Naive thymus-derived CD4-positive, alpha-beta T cell (primary cell): ENCODE measurements at regions not wholly inside any gene's neighbourhood (a gene's known extent, or its start where the extent isn't known, plus 50 kb on each side); places are given as distances from the start of the nearest gene placed in this dataset.

Source experiments
- ATAC-seq: fragments of 150-1000 bp; cut with Tn5 transposase; 2 replicates; pipeline ENCODE4 v1.10.0; 2021; ENCODE audit warnings: mild to moderate bottlenecking, moderate library complexity
- CTCF ChIA-PET: fragments of 350-600 bp; sonication (Branson Sonifier 250); formaldehyde crosslinking; loops from one replicate; lab custom pipeline; 2021; ENCODE audit warnings: antibody characterized with exemption; lab: Charles Lee
- POLR2A ChIA-PET: fragments of 350-600 bp; sonication (Branson Sonifier 250); formaldehyde crosslinking; loops from one replicate; lab custom pipeline; 2021; ENCODE audit warnings: antibody characterized with exemption, inconsistent platforms; lab: Charles Lee
- DNase-seq, 9 donors: peaks; one replicate each; pipeline versions ENCODE4 v3.0.0 to v3.0.0-alpha.2; 2020 to 2022; ENCODE audit warnings: mixed read lengths in 1 of 9
- H3K27ac ChIP-seq: one replicate; pipeline ENCODE4 v1.7.0; 2013; ENCODE audit warnings: mild to moderate bottlenecking, low read depth, low read length, moderate library complexity
- H3K27me3 ChIP-seq, 2 donors: one replicate each; pipeline ENCODE4 v1.7.0; 2013; ENCODE audit warnings: low read length in 2 of 2, mild to moderate bottlenecking in 2 of 2, moderate library complexity in 2 of 2; ENCODE audit not compliant: control insufficient read depth in 2 of 2, insufficient read depth in 2 of 2
- H3K36me3 ChIP-seq, 3 experiments: 1 replicate in 2 of 3; 2 replicates in 1 of 3; pipeline ENCODE4 v1.7.0; 2013; ENCODE audit warnings: low read length in 3 of 3, mild to moderate bottlenecking in 3 of 3, moderate library complexity in 1 of 3; ENCODE audit not compliant: insufficient read depth in 3 of 3, control insufficient read depth in 2 of 3
- H3K4me1 ChIP-seq, 2 donors: one replicate each; pipeline ENCODE4 v1.7.0; 2013; ENCODE audit warnings: low read length in 2 of 2, mild to moderate bottlenecking in 2 of 2, moderate library complexity in 1 of 2; ENCODE audit not compliant: control insufficient read depth in 2 of 2, insufficient read depth in 2 of 2
- H3K4me3 ChIP-seq: 2 replicates; pipeline ENCODE4 v1.7.0; 2013; ENCODE audit warnings: mild to moderate bottlenecking, low read length
- H3K9me3 ChIP-seq, 3 experiments: 1 replicate in 2 of 3; 2 replicates in 1 of 3; pipeline ENCODE4 v1.7.0; 2013; ENCODE audit warnings: low read length in 3 of 3; ENCODE audit not compliant: control insufficient read depth in 2 of 3
- H3K27ac Mint-ChIP-seq, 9 donors: one replicate each; pipeline ENCODE4 v1.8.0; 2020 to 2022; ENCODE audit warnings: mixed read lengths in 9 of 9, mild to moderate bottlenecking in 8 of 9, moderate library complexity in 5 of 9, inconsistent platforms in 2 of 9
- H3K27me3 Mint-ChIP-seq, 5 donors: one replicate each; pipeline ENCODE4 v1.8.0; 2021 to 2022; ENCODE audit warnings: mixed read lengths in 5 of 5, mild to moderate bottlenecking in 1 of 5
- H3K36me3 Mint-ChIP-seq, 5 donors: one replicate each; pipeline ENCODE4 v1.8.0; 2020 to 2022; ENCODE audit warnings: mixed read lengths in 5 of 5, mild to moderate bottlenecking in 3 of 5, inconsistent platforms in 1 of 5
- H3K4me1 Mint-ChIP-seq, 7 donors: one replicate each; pipeline ENCODE4 v1.8.0; 2020 to 2022; ENCODE audit warnings: mixed read lengths in 7 of 7, mild to moderate bottlenecking in 3 of 7, inconsistent platforms in 1 of 7
- H3K4me3 Mint-ChIP-seq, 10 donors: one replicate each; pipeline ENCODE4 v1.8.0; 2020 to 2022; ENCODE audit warnings: mild to moderate bottlenecking in 10 of 10, mixed read lengths in 10 of 10, moderate library complexity in 6 of 10, inconsistent platforms in 2 of 10
- H3K9me3 Mint-ChIP-seq, 11 donors: one replicate each; pipeline ENCODE4 v1.8.0; 2020 to 2022; ENCODE audit warnings: mixed read lengths in 11 of 11, mild to moderate bottlenecking in 4 of 11, inconsistent platforms in 1 of 11, moderate library complexity in 1 of 11
- intact Hi-C, 2 donors: fragments of 100-400 bp; cut with micrococcal nuclease; formaldehyde crosslinking; loops; one replicate each; pipeline ENCODE4 v1.15.1; 2023

GRCh38 chr4:60259781-60260180 lies 940.3 kb upstream of the ADGRL3 start:
- Mint-ChIP-seq H3K27me3 (no peaks in the 10 kb centered on the region), H3K27ac (no peak overlapping the region), H3K36me3 (no peaks in the 10 kb centered on the region), H3K4me3 (no peak overlapping the region), H3K9me3 (peaks cover 0 to 13% (median 4%) of the 10 kb centered on the region in 11 donors), H3K4me1 (no peaks in the 10 kb centered on the region)
- H3K9me3 ChIP-seq = no peaks in the 10 kb centered on the region
- no peak overlapping the region for H3K4me3 ChIP-seq
- no peaks in the 10 kb centered on the region for H3K27me3 ChIP-seq
- CTCF ChIA-PET = no interaction called here
- intact Hi-C loops = no loop called here
- DNase-seq (no peak), ATAC-seq (no peak)
- H3K27ac ChIP-seq = no peak overlapping the region
- POLR2A ChIA-PET = no interaction called here
- H3K4me1 ChIP-seq = no peaks in the 10 kb centered on the region
- H3K36me3 ChIP-seq = no peaks in the 10 kb centered on the region

DNA sequence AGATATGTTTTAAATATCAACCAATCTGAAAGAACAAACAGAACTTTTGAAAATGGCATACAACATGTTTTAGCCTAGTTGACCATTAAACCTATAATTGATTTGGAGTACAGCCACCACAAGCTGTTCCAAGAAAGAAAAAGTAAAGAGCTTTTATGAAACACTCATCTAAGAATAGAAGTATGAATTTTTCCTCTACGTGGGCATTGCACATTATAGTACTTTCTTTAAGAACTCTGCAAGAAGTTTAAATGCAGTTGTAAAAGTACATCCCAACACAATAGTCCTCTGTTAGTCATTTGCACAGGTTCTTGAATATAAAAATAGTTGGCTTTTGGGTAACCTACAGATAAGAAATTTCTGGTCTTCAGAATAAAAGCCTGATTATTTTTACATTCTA lies 933.6 kb upstream of the ADGRL3 start:
- no peaks in the 10 kb centered on the region for H3K36me3 ChIP-seq
- intact Hi-C loops = no loop called here
- no peak overlapping the region for H3K27ac Mint-ChIP-seq
- H3K4me1 ChIP-seq = no peaks in the 10 kb centered on the region
- peaks cover under 1 to 14% (median 5%) of the 10 kb centered on the region in 11 donors for H3K9me3 Mint-ChIP-seq
- ChIA-PET CTCF (no interaction called here), POLR2A (no interaction called here)
- H3K4me3 Mint-ChIP-seq = no peak overlapping the region
- DNase-seq (no peak), ATAC-seq (no peak)
- no peaks in the 10 kb centered on the region for H3K4me1 Mint-ChIP-seq
- H3K27me3 Mint-ChIP-seq = no peaks in the 10 kb centered on the region
- H3K4me3 ChIP-seq = no peak overlapping the region
- no peaks in the 10 kb centered on the region for H3K36me3 Mint-ChIP-seq
- H3K27me3 ChIP-seq = no peaks in the 10 kb centered on the region
- no peak overlapping the region for H3K27ac ChIP-seq
- H3K9me3 ChIP-seq = no peaks in the 10 kb centered on the region

GRCh38 chr4:60296386-60296785 lies 903.7 kb upstream of the ADGRL3 start:
- Histone ChIP-seq H3K36me3 (no peaks in the 10 kb centered on the region), H3K27ac (no peak overlapping the region), H3K9me3 (no peaks in the 10 kb centered on the region), H3K4me1 (no peaks in the 10 kb centered on the region), H3K4me3 (no peak overlapping the region), H3K27me3 (no peaks in the 10 kb centered on the region)
- Mint-ChIP-seq H3K4me3 (no peak overlapping the region), H3K27ac (no peak overlapping the region), H3K27me3 (no peaks in the 10 kb centered on the region), H3K36me3 (no peaks in the 10 kb centered on the region), H3K4me1 (no peaks in the 10 kb centered on the region), H3K9me3 (peaks cover 4 to 32% (median 11%) of the 10 kb centered on the region in 11 donors)
- ChIA-PET POLR2A (no interaction called here), CTCF (no interaction called here)
- DNase-seq (no peak), ATAC-seq (no peak)
- intact Hi-C loops = no loop called here

DNA sequence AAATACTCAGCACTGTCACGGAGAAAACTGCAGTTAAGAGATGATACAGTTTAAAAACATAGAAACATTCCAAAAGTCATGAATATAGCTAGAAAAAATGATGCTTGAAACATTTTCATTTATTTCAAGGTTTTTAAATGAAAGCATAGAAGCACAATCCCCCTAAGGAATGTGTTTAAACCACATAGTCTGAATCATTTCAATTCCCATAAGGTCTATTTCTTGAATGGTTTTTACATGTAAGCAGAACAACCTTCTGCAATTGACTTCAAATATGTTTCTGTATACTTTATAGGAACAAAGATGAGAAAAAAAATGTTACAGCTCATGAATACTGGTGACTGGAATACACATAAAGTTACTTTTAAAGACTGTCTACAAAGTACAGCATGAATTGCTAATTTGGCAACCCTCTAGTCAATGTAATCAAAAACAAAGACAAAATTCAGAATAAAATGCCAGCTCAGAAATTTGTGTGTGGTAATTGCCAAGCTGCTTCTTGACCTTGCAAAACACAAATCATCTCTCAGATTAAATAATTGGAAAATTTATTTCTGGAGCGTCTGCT lies 886.4 kb upstream of the ADGRL3 start:
- H3K9me3 ChIP-seq = no peaks in the 10 kb centered on the region
- no peak overlapping the region for H3K4me3 Mint-ChIP-seq
- no peaks in the 10 kb centered on the region for H3K27me3 Mint-ChIP-seq
- H3K27ac ChIP-seq = no peak overlapping the region
- no peaks in the 10 kb centered on the region for H3K36me3 Mint-ChIP-seq
- ATAC-seq (no peak), DNase-seq (no peak)
- no peaks in the 10 kb centered on the region for H3K4me1 Mint-ChIP-seq
- peaks cover 0 to 32% (median 7%) of the 10 kb centered on the region in 11 donors for H3K9me3 Mint-ChIP-seq
- POLR2A ChIA-PET = no interaction called here
- CTCF ChIA-PET = no interaction called here
- H3K27me3 ChIP-seq = no peaks in the 10 kb centered on the region
- no peak overlapping the region for H3K27ac Mint-ChIP-seq
- no peaks in the 10 kb centered on the region for H3K4me1 ChIP-seq
- intact Hi-C loops = no loop called here
- no peak overlapping the region for H3K4me3 ChIP-seq
- H3K36me3 ChIP-seq = no peaks in the 10 kb centered on the region

DNA sequence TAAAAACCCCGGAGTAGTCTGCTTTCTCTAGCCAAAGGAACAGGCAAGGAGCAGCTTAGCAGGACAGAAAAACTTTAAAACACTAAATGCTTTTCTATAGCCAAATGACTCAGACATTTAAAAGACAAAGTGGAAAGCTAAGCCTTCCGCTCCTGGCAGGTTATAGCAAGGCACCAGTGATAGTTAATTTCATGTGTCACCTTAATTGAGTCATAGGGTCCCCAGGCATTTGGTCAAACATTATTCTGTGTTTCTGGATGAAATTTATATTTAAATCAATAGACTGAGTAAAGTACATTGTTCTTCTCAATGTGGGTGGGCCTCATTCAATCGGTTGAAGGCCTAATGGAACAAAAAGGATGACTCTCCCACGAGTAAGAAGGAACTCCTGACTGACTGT lies 885.7 kb upstream of the ADGRL3 start:
- Mint-ChIP-seq H3K4me3 (no peak overlapping the region), H3K9me3 (peaks cover 0 to 36% (median 7%) of the 10 kb centered on the region in 11 donors), H3K27me3 (no peaks in the 10 kb centered on the region), H3K4me1 (no peaks in the 10 kb centered on the region), H3K27ac (no peak overlapping the region), H3K36me3 (no peaks in the 10 kb centered on the region)
- Histone ChIP-seq H3K4me3 (no peak overlapping the region), H3K36me3 (no peaks in the 10 kb centered on the region), H3K27ac (no peak overlapping the region), H3K4me1 (no peaks in the 10 kb centered on the region), H3K9me3 (no peaks in the 10 kb centered on the region), H3K27me3 (no peaks in the 10 kb centered on the region)
- ChIA-PET POLR2A (no interaction called here), CTCF (no interaction called here)
- intact Hi-C loops = no loop called here
- ATAC-seq (no peak), DNase-seq (no peak)

- no peak overlapping the region for H3K4me3 ChIP-seq
- ChIA-PET POLR2A (no interaction called here), CTCF (no interaction called here)
- H3K9me3 ChIP-seq = no peaks in the 10 kb centered on the region
- no peaks in the 10 kb centered on the region for H3K4me1 ChIP-seq
- Mint-ChIP-seq H3K27ac (no peak overlapping the region), H3K9me3 (peaks cover 0 to 41% (median 7%) of the 10 kb centered on the region in 11 donors), H3K4me1 (no peaks in the 10 kb centered on the region), H3K36me3 (no peaks in the 10 kb centered on the region), H3K27me3 (no peaks in the 10 kb centered on the region), H3K4me3 (no peak overlapping the region)
- no peaks in the 10 kb centered on the region for H3K36me3 ChIP-seq
- ATAC-seq = no peak
- intact Hi-C loops = no loop called here
- no peak for DNase-seq
- H3K27ac ChIP-seq = no peak overlapping the region
- H3K27me3 ChIP-seq = no peaks in the 10 kb centered on the region
Observed at GRCh38 chr4:60315586-60315985, 884.5 kb upstream of the ADGRL3 start.

DNA sequence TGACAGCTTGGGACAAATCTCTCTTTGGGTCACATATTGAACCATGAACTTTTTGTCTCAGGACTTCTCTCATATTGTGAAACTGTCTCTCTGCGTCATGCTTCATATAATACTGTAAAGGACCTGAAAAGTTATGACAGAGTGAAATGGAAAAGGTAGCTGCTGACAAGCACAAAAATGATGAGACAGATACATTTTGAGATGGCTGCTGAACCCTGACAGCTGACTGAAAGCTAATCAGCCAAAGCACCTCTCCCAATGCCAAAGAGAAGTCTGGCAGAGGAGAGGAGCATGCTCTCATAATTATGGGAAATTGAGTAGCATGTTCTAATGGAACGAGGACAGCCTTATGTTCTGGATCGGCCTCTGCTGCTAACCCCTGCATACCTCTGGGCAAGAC lies 873.4 kb upstream of the ADGRL3 start:
- ATAC-seq = no peak
- H3K4me1 Mint-ChIP-seq = no peaks in the 10 kb centered on the region
- Histone ChIP-seq H3K4me3 (no peak overlapping the region), H3K27me3 (no peaks in the 10 kb centered on the region), H3K27ac (no peak overlapping the region), H3K9me3 (no peaks in the 10 kb centered on the region), H3K4me1 (no peaks in the 10 kb centered on the region), H3K36me3 (no peaks in the 10 kb centered on the region)
- no peak overlapping the region for H3K4me3 Mint-ChIP-seq
- no peaks in the 10 kb centered on the region for H3K27me3 Mint-ChIP-seq
- no peak overlapping the region for H3K27ac Mint-ChIP-seq
- H3K9me3 Mint-ChIP-seq = peaks cover 0 to 15% (median 2%) of the 10 kb centered on the region in 11 donors
- intact Hi-C loops = no loop called here
- H3K36me3 Mint-ChIP-seq = no peaks in the 10 kb centered on the region
- ChIA-PET CTCF (interaction anchor here (0.6 kb wide), 1 partner anchor 1233 kb away, joined by 4 read pairs; no protein-coding TSS in a partner anchor), POLR2A (no interaction called here)
- DNase-seq = no peak
